HG03460 (cell line): ENCODE measurements at regions not wholly inside any gene's neighbourhood (a gene's known extent, or its start where the extent isn't known, plus 50 kb on each side); places are given as distances from the start of the nearest gene placed in this dataset.
"Not testable (repeated sequence)": the region's sequence is repeated elsewhere in the genome, so short reads cannot be mapped to it uniquely, and the experiment has no call there.

Source experiments
- ATAC-seq: cut with Tn5 transposase; IDR thresholded peaks from one replicate; pipeline ENCODE4 v1.9.1; 2021; ENCODE audit not compliant: unreplicated experiment

GRCh38 chr16:86222547-86222946 is 287.8 kb upstream of the FOXF1 start:
- ATAC-seq, result no peak

- no peak for ATAC-seq
Observed at GRCh38 chr16:86222965-86223551, 287.3 kb upstream of the FOXF1 start.

GRCh38 chr16:86224126-86224525 is 286.2 kb upstream of the FOXF1 start:
- ATAC-seq, result no peak

- ATAC-seq, result no peak
Observed at GRCh38 chr16:86224629-86225028, 285.7 kb upstream of the FOXF1 start.

GRCh38 chr16:86225905-86226371 is 284.4 kb upstream of the FOXF1 start:
- ATAC-seq, result no peak

GRCh38 chr16:86227041-86227440 is 283.3 kb upstream of the FOXF1 start:
- no peak for ATAC-seq

- ATAC-seq, result no peak
Observed at GRCh38 chr16:86227801-86228200, 282.5 kb upstream of the FOXF1 start.

GRCh38 chr16:86228713-86229112 is 281.6 kb upstream of the FOXF1 start:
- no peak for ATAC-seq

- no peak for ATAC-seq
Observed at GRCh38 chr16:86229283-86229682, 281.0 kb upstream of the FOXF1 start.

GRCh38 chr16:86229866-86230656 is 280.3 kb upstream of the FOXF1 start:
- ATAC-seq, result no peak

GRCh38 chr16:86231321-86231995 is 278.9 kb upstream of the FOXF1 start:
- ATAC-seq, result no peak

- no peak for ATAC-seq
Observed at GRCh38 chr16:86231996-86232350, 278.4 kb upstream of the FOXF1 start.

GRCh38 chr16:86232496-86232895 is 277.8 kb upstream of the FOXF1 start:
- no peak for ATAC-seq

GRCh38 chr16:86233506-86233905 is 276.8 kb upstream of the FOXF1 start:
- ATAC-seq, result not testable (repeated sequence)

GRCh38 chr16:86239381-86239780 is 270.9 kb upstream of the FOXF1 start:
- no peak for ATAC-seq

- ATAC-seq, result no peak
Observed at GRCh38 chr16:86240716-86241363, 269.5 kb upstream of the FOXF1 start.

- no peak for ATAC-seq
Observed at GRCh38 chr16:86241681-86242080, 268.6 kb upstream of the FOXF1 start.

GRCh38 chr16:86242244-86243122 is 267.8 kb upstream of the FOXF1 start:
- no peak for ATAC-seq

- no peak for ATAC-seq
Observed at GRCh38 chr16:86243123-86243473, 267.2 kb upstream of the FOXF1 start.

- no peak for ATAC-seq
Observed at GRCh38 chr16:86243571-86244154, 266.7 kb upstream of the FOXF1 start.
